WTC11 (cell line): ENCODE measurements at regions not wholly inside any gene's neighbourhood (a gene's known extent, or its start where the extent isn't known, plus 50 kb on each side); places are given as distances from the start of the nearest gene placed in this dataset.

Experiments
- CREM ChIP-seq: sonication (generic); formaldehyde crosslinking; IDR thresholded peaks from 2 replicates; pipeline ENCODE4 v1.8.1; 2022; ENCODE audit warnings: mild to moderate bottlenecking, missing genetic modification reagents, moderate library complexity
- CTCF ChIP-seq: fragments of 200-600 bp; IDR thresholded peaks from 2 replicates; pipeline ENCODE4 v1.8.0; 2022; ENCODE audit warnings: antibody characterized with exemption
- E2F5 ChIP-seq: sonication (generic); formaldehyde crosslinking; IDR thresholded peaks from 2 replicates; pipeline ENCODE4 v1.8.1; 2022; ENCODE audit warnings: mild to moderate bottlenecking, moderate library complexity, missing genetic modification reagents
- ELF4 ChIP-seq: sonication (generic); formaldehyde crosslinking; IDR thresholded peaks from 2 replicates; pipeline ENCODE4 v1.8.1; 2022; ENCODE audit warnings: low read depth, mild to moderate bottlenecking, moderate library complexity, missing genetic modification reagents
- GABPB1 ChIP-seq: sonication (generic); formaldehyde crosslinking; IDR thresholded peaks from 2 replicates; pipeline ENCODE4 v1.8.1; 2023; ENCODE audit warnings: mild to moderate bottlenecking, missing genetic modification reagents
- PRRX2 ChIP-seq: fragments of 250-450 bp; sonication (Bioruptor Pico); IDR thresholded peaks from 2 replicates; pipeline ENCODE4 v1.8.0; 2021; ENCODE audit warnings: mild to moderate bottlenecking
- SP1 ChIP-seq: sonication (generic); formaldehyde crosslinking; conservative IDR thresholded peaks from 2 replicates; pipeline ENCODE4 v1.8.1; 2022; ENCODE audit warnings: missing genetic modification reagents
- TP53 ChIP-seq: sonication (generic); formaldehyde crosslinking; IDR thresholded peaks from 2 replicates; pipeline ENCODE4 v1.8.1; 2023; ENCODE audit warnings: mild to moderate bottlenecking, missing genetic modification reagents
- ZNF138 ChIP-seq: sonication (generic); formaldehyde crosslinking; conservative IDR thresholded peaks from 2 replicates; pipeline ENCODE4 v1.8.1; 2022; ENCODE audit warnings: mild to moderate bottlenecking, moderate library complexity, missing genetic modification reagents
- ZNF512 ChIP-seq: sonication (generic); formaldehyde crosslinking; IDR thresholded peaks from 2 replicates; pipeline ENCODE4 v1.8.1; 2022; ENCODE audit warnings: missing genetic modification reagents, borderline replicate concordance
- ZSCAN18 ChIP-seq: fragments of 250-450 bp; sonication (Bioruptor Pico); IDR thresholded peaks from 2 replicates; pipeline ENCODE4 v2.1.2; 2022; ENCODE audit warnings: mild to moderate bottlenecking, moderate library complexity

GRCh38 chr11:109791337-109791736, 301.9 kb upstream of the ZC3H12C start:
- TF ChIP-seq CTCF (no peak), ELF4 (CRISPR knock-in tag) (no peak), TP53 (CRISPR knock-in tag) (no peak), CREM (CRISPR knock-in tag) (no peak), E2F5 (CRISPR knock-in tag) (no peak), ZSCAN18 (CRISPR knock-in tag) (no peak), GABPB1 (CRISPR knock-in tag) (no peak), SP1 (CRISPR knock-in tag) (no peak), PRRX2 (CRISPR knock-in tag) (no peak), ZNF138 (CRISPR knock-in tag) (no peak), ZNF512 (no peak)
